HG02884 (cell line): ENCODE measurements at regions not wholly inside any gene's neighbourhood (a gene's known extent, or its start where the extent isn't known, plus 50 kb on each side); places are given as distances from the start of the nearest gene placed in this dataset.
A peak's percentile ranks its signal among the peaks of the same experiment; 100 is the strongest.

Experiments used
- ATAC-seq: cut with Tn5 transposase; IDR thresholded peaks from one replicate; pipeline ENCODE4 v1.9.1; 2021; ENCODE audit warnings: mild to moderate bottlenecking, moderate library complexity; ENCODE audit not compliant: unreplicated experiment

DNA sequence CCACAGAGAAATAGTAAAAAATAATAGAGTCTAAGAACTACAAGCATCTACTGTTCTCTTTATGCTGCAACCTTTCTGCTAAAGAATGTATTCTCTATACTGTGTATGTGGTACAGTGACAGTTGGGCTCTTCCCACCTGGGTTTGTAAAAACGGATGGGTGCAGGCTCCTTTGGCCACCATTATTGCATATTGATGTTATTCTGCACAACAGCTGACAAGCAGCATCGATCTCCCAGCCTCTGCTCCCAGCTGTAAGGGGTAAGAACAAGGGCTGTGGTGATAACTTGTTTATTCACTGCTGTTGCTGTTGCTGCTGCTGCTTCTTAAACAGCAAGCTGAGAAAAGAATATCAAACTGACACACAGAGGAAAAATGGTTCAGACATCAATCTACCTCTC, 56.1 kb downstream of the KCNRG start:
- no peak for ATAC-seq

DNA sequence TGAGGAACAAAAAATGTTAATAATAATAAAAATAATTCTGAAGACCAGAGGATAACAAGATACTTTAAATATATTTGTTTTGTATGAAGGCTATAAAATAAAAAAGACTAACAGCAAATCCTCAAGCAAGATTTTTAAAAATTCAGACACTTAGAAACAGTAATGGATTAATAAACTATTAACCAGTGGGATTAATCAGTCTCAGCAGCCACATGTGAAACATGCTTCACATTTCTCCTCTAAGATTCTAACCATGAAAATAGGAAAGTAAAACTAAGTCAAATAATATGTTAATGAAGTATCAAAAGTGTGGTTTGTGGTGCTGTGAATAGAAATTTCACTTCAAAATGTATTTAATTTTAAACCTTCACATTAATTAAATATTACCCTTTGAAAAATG, 57.4 kb downstream of the KCNRG start:
- no peak for ATAC-seq

DNA sequence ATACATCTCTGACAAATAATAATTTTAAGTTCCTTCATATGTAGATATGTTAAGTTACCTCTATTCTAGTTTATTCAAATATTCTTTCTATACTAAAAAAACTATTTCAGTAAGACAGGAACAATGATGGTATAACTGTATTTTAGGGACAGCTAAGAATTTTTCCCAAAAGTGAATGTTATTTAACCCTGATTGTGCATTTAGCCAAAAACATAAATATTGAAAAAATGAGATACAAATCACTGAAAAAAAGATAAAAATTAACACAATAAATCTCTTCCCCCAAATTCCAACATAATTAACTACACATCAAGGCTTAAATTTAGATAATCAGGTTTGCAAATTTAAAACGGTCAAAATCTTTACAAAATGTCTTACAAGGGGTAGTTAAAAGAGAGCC, 58.1 kb downstream of the KCNRG start:
- no peak for ATAC-seq

DNA sequence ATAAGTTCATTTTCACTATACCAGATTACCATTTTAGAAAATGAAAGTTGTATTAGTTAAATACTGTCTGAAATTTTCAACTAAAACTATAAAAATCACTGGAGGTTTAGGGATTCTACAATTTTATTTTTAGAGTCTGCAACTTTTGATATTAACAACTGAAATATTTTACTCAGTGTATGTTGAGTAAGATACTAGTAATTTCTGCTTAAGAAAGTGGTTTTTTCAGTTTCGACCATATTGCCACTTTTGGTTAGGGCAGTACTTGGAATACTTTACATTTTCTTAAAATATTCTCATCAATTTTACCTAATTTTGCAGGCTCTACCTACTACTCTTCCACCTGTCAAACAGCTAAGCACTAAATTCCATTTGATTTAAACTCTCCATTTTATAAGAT, 59.6 kb downstream of the KCNRG start:
- ATAC-seq = peak; percentile 68

DNA sequence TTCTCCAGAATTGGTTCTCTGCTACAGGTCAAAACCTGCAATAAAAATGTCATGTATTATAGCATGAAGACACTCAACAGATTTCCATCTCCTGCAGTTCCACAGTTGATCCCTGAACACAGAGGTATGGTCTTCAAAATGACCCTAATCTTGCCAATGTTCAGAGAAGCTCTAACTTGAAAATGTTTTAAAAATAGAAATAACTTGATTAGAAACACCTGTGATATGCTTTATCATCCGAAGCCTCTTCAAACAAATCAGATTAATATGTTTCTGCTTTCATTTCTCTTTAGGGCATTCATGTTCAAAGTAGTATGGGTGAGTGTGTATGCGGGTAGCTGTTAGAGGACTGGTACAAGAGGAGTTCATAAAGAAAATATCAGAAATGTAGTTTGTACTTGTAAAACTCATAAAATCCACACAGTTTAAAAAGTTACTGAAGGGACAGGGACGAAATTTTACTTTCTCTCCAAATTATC, 60.4 kb downstream of the KCNRG start:
- no peak for ATAC-seq

DNA sequence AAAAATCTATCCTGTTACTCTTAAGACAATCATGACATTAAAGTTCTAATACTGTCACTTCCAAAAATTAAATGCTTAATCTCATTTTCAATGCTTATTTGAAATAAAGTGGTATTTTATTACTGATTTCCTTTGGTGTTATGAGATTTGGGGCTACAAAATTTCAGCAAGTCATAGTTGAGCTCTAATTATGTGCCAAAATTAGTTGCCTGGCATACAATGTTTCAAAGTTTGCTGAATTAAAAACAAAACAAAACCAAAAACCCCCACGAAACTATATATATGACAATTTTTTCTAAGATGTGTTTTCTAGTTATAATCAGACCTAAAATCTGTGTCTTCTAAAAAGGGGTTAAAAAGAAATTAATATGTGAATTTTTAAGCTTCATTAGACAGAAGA, 62.2 kb downstream of the KCNRG start:
- no peak for ATAC-seq

DNA sequence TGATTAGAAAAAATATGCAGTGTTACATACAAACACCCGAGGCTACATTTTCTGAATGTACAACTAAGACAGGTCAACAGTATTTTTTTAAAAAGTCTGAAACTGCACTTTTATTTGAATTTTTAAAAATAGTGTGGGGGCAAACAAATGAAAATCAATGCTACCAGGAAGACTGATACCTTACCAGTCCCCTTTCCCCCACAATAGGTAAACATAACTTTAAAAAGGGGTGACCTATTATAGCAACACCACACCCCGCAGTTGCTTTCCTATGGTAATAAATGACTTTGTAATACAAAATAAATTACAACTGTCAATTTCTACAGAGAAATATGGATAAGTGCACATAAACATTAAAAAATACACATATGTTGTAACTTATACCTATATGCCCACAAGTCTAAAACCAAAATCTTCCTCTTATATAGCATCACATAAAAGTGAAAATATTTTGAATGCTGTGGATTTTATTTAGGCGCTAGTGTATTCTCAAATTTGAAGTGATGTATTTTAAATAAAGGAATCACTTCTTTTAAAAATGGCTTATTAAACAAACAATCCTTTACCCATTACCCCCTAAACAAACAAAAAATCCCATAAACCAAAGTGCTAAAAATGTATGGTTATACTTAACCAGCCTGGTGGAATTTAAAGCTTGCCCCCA, 63.1 kb downstream of the KCNRG start:
- no peak for ATAC-seq

DNA sequence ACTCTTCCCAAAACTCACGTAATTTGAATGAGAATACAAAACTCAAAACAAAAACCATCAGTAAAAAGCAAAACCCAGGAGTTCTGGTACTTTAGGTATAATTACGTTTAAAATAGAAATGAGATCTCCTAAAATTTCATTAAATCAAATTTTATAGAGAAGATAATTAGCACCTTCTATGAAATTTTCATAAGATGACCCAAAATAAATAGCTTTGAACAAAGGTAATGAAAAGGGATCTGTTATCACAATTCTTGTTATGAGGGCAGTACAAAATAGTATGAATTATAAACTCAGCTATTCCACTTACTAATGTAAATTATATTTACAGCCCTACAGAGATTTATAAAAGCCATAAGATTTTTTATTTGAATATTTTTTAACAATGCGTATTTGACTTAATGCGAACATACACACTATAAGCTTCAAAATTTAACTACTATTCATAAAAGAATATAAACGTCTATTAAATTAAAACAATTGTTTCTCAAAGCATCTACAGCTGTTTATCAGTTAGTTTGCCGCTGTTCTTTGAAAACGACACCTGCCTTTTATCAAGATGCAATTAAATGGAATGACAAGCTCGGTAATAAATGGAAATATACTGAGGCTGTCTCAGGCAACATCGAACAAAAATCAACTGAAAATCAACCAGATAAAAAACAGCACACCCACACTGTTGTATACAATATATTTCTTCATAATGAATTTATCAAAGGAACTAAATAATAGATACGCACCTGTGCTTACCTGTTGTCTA, 63.8 kb downstream of the KCNRG start:
- ATAC-seq = no peak

DNA sequence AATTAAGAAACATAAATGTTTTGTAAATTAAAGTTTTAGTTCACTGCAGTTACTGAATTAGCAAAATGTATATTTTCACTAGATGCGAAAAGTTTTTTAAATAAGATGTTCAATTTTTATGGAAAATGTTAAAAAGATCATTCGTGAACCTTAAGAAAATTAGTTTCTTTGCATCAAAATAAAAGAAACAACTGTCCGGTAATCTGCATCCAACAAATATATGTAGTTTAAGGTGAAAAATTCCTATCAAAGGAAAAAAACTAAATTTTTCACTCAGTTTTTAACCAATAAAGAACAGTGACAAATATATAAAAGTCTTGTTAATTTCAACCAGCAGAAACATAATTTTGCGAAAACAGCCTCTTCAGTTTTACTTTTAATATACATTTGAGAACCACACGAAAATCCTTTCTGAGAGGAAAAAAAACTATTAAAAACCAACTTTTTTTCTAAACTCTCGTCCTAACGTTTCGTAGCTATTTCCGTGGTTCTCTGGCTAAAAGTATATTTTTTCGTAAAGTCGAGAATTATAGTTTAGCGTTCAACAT, 64.5 kb downstream of the KCNRG start:
- no peak for ATAC-seq

DNA sequence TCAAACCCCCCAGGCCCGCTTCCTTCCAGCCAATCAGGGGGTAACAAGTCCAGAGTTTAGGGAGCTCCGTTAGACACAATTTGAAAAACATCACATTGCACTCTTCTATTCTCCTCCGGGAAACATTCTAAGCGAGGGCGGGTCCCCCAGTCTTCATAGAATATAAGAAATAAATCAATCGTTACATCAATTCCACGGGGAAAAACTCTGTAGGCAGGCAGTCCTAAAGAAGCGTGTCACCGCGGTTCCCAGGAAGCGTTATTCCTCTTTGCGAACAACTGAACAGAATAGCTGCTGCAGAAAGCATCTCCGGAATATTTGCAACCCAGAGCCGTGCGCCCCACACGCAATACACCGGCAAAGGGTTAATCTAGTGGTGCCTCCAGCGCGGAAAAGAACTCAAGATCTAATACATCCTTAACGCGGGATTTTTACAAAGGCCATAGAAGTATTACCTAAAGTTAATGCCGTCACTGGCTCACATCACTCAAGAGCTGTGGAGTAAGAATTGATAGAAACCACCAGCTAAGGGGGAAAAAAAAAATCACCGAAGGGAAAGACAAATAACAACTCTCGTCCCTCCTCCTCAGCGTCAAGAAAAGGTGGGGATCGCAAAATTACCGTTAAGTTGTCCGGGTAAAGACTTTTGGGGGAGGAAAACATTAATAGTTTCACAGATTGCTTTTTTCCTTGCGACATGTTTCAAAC, 65.1 kb downstream of the KCNRG start:
- ATAC-seq = no peak

DNA sequence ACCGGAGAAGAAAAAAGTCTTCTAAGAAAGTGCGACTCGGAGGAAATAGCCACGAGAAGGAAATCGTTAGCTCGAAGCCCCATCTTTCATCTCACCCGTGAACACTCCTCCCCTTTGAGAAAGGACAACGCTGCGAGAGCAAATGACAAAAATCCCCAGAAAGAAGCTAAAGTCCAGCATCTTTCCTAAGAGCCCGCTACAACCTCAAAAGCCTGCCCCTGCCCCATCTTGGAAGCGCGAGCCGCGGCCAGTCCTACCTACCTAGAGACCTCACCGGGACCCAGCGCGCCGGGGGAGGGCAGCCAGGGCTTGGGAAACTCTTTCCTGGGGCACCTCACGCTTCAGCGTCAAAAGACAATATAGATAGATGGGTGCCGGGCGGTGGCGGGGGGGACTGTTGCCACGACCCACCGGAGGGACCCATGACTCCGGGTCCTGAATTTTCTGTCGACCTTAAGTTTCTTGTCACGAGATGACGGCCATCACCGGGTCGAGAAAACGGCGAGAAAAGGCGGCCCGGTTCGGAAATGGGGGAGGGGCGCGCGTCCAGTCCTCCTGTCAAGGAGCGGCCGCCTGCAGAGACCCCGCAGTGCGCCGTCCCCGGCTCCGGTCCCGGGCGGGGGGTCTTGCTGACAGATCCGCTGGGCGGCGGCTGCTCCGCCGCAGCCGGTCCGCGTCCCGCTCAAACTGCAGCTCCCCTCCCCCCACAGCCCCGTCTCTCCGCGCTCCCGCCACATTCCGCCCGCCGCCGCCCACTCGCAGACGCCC, 65.9 kb downstream of the KCNRG start:
- ATAC-seq = no peak

DNA sequence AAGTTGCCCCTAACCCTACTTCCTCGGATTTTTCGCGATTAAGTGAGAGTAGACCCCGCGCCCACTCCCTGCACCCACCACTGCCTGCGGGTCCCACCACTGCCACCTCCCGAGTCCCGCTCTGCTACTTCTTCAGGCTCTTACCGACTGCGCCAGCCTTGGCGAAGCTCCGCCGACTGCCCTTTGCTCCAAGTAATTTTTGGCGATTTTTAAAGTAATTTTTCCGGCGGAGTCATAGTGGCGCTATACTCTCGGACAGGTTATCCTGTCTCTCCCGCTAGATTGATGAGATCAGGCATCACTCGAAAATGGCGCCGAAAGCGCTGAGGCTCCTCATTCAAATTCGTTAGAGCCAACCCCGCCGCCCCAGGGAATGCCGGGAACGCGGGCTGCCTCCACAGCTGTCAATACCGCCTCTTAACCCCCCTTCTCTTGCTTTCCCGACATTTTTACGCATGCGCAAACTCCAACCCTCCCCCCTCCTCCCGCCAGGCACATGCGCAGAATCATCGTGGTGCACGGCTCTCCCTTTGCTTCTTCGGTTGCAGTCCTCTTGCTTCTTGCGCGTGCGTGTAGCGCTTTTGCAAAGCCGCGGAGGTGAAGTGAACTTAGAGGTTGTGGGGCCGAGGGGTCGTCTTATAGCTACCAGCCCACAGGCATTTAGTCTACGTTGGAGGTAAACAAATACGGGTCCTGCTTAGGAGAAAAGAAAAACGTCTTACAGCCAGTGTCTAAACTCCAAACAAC, 66.6 kb downstream of the KCNRG start:
- peak; percentile 56 for ATAC-seq

DNA sequence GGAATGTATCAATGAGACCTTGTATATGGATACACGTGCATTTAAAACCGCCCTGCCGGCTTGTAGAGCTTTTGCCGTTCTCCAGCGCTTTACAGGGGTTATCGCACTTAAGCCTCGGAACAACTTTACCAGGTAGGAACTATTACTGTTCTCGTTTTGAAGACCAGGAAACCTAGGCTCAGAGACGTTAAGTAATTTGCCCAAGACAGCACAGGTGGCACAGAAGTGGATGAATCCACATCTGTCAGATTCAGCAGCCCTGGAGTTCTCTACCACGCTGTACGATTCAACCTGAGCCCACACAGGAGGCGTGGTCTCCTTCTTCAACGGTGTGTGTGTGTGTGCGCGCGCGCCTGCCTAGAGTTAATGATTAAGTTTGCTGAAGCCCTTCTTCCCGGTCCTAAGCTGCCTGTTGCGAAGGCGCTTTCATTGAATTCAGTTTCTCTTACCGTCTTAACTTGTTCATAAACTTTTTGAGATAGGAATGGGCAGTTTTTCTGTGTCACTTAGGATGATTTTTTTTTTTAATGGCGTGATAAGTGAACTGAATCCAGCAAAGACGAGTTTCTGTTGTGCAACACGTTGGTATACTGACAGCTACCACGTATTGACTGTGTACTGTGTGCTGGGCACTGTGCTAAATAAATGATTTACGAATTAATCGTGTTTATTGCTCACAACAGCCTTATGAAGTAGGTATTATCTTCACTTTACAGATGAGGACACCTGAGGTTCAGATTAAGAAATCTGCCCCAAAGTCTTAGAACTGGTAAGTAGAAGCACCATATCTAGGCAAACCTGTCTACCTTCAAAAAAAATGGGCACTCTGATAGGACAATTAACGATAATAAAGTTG, 67.4 kb downstream of the KCNRG start:
- peak; percentile 59 for ATAC-seq

DNA sequence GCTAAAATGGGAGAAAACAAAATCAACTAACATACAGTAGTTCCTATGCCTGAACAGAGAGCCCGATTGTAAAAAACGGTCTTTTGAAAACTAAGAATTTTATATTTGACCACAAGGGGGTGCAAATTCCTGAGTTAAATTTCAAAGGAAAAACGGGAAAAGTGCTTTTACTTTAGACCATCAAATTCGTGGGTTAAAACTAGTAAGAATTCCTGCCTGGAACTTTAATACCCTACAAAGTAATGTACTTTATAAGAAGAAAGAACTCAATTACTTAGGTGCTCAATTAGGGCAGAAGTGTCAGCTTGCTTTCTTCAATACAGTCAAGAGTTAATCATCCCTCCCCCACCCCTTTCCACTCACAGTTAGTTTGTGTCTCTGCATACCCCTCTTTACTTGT, 69.8 kb downstream of the KCNRG start:
- no peak for ATAC-seq

DNA sequence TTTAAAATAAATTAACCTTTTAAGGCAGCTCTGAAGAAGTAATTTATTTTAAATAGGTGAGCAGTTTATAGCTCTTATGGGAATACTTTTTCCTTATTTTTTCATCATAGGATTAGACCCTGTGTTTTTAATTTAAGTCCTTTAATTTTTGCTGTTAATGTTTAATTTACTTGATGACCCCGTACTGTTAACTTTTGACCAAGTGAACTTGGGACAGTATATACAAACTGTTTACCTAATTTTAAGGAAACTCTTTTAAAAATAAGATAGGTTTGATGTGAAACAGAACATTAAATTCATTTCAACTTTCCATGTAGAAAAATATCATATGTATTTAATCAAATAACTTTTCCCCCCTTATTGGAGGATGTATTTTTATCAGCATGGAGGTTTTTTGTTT, 74.4 kb downstream of the KCNRG start:
- ATAC-seq = no peak

DNA sequence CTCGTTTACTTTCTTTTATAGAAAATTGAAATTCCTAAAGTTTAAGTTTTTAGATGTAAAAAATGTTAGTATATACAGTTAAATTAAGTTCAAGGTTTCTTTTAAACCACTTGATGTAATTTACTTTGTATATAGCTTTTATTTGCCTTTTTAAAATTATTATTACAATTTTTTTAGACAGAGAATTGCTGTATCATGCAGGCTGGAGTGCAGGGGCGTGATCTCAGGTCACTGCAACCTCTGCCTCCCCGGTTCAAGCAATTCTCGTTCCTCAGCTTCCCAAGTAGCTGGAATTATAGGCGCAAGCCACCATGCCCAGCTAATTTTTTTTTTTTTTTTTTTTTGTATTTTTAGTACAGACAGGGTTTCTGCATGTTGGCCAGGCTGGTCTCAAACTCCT, 75.0 kb downstream of the KCNRG start:
- ATAC-seq = no peak

DNA sequence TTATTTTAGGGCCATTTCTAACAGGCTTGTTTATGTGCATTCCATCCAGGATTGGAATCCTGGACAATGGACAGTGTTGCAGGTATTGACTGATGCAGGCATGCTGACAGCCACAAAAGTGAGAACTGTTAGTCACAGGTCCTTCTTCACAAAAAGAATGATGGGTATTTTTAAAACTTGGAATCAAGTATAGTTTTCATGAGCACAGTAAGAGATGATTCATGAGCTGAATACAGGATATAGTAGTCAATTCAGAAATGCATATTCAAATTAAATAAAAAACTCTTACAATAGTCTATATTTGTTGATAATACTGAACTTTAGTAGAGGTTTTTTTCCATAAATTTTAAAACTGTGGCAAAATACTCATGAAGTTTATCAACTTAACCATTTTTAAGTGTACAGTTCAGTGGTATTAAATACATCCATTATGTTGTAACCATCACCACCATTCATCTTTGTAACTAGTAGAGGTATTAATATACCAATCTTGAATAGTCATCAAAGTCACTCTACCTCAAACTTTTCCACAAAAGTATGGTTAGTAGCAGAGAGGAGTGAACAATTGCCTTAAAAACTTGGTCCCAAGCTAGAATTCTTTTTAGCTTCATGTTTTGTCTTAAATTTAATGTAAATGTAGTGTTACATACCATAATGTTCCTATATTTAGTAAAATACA, 79.5 kb downstream of the KCNRG start:
- ATAC-seq = no peak

DNA sequence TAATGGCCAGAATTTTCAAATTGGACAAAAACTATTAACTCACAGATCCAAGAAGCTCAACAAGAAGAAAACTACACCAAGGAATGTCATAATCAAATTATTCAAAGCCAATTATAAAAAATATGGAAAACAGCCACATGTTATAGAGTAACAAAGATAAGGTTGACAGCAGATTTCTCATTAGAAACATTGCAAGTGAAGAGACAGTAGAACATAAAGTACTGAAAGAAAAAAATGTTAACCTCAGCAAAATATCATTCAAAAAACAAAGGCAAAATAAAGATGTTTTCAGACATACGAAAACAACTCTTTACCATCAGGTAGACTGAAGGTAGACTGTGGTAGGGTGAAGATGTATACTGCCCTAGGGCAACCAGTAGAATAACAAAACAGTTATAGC, 83.4 kb downstream of the KCNRG start:
- no peak for ATAC-seq

DNA sequence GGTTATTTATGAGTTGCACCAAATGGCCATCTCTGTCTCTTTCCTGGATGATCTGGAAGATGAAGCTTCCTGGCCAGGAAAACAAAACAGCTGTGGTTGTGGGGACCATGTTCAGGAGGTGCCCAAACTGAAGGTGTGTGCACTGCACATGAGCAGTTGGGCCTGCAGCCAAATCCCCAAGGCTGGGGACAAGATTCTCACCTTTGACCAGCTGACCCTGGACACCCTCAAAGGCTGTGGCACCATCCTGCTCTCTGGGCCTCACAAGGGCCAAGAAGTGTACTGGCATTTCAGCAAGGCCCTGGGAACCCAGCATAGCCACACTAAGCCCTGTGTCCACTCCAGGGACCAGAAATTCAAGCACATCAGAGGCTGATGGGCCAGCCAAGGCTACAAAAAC, 84.2 kb downstream of the KCNRG start:
- ATAC-seq = no peak
